OCI-LY3 (cell line): ENCODE measurements at regions not wholly inside any gene's neighbourhood (a gene's known extent, or its start where the extent isn't known, plus 50 kb on each side); places are given as distances from the start of the nearest gene placed in this dataset.

Experiments used
- H2AFZ ChIP-seq: fragments of 200-600, 300-600 bp; shearing (Covaris generic); 2 replicates; pipeline ENCODE4 v1.6.0; 2014; ENCODE audit warnings: antibody characterized with exemption, low read depth, low read length
- H3K27ac ChIP-seq: fragments of 200-600, 300-600 bp; sonication (generic); 2 replicates; pipeline ENCODE4 v1.5.1; 2014; ENCODE audit warnings: mild to moderate bottlenecking, low read length, moderate library complexity, mixed read lengths
- H3K27me3 ChIP-seq: fragments of 200-600, 300-600 bp; sonication (generic); 2 replicates; pipeline ENCODE4 v1.6.1; 2014; ENCODE audit warnings: low read depth, low read length, mixed read lengths
- H3K36me3 ChIP-seq: fragments of 200-600, 300-600 bp; sonication (generic); replicated peaks from 2 replicates; pipeline ENCODE3; 2014; ENCODE audit warnings: low read depth, low read length, mixed read lengths
- H3K4me1 ChIP-seq: fragments of 300-600, 200-600 bp; sonication (generic); 2 replicates; pipeline ENCODE4 v1.6.1; 2014; ENCODE audit warnings: low read length, mixed read lengths
- H3K4me2 ChIP-seq: fragments of 200-600, 300-600 bp; sonication (generic); 2 replicates; pipeline ENCODE4 v1.6.1; 2014; ENCODE audit warnings: low read length, mixed read lengths
- H3K4me3 ChIP-seq: fragments of 300-600, 200-600 bp; sonication (generic); 2 replicates; pipeline ENCODE4 v1.5.1; 2014; ENCODE audit warnings: antibody characterized with exemption, mild to moderate bottlenecking, low read length, moderate library complexity
- H3K79me2 ChIP-seq: fragments of 300-600, 200-600 bp; shearing (Covaris generic); 2 replicates; pipeline ENCODE4 v1.6.1; 2014; ENCODE audit warnings: mild to moderate bottlenecking, low read length, mixed read lengths
- H3K9ac ChIP-seq: fragments of 300-600, 200-600 bp; shearing (Covaris generic); 2 replicates; pipeline ENCODE4 v1.6.0; 2014; ENCODE audit warnings: mild to moderate bottlenecking, low read length, moderate library complexity
- H3K9me3 ChIP-seq: fragments of 200-600, 300-600 bp; shearing (Covaris generic); 2 replicates; pipeline ENCODE4 v1.6.1; 2014; ENCODE audit warnings: low read length, mixed read lengths; ENCODE audit not compliant: insufficient read depth
- H4K20me1 ChIP-seq: fragments of 200-600, 300-600 bp; sonication (generic); 2 replicates; pipeline ENCODE4 v1.6.1; 2016; ENCODE audit warnings: low read length, mixed read lengths; ENCODE audit not compliant: insufficient read depth
- CTCF ChIP-seq: fragments of 200-600, 300-600 bp; sonication (generic); IDR thresholded peaks from 2 replicates; pipeline ENCODE4 v1.5.1; 2014; ENCODE audit warnings: antibody characterized with exemption, low read length, low read depth
- EZH2phosphoT487 ChIP-seq: fragments of 200-600 bp; shearing (Covaris generic); IDR thresholded peaks from 2 replicates; pipeline ENCODE4 v1.6.1; 2018; ENCODE audit warnings: antibody characterized with exemption, mixed run types, low read depth

GRCh38 chr15:69797051-69797595 lies 300.6 kb downstream of the TLE3 start:
- no peak for TF ChIP-seq CTCF
- TF ChIP-seq EZH2phosphoT487, result no peak
- no peaks in the 10 kb centered on the region for H4K20me1 ChIP-seq
- no peak overlapping the region for H3K4me3 ChIP-seq
- H2AFZ ChIP-seq, result no peak overlapping the region
- no peaks in the 10 kb centered on the region for H3K4me1 ChIP-seq
- H3K36me3 ChIP-seq, result no peaks in the 10 kb centered on the region
- H3K9ac ChIP-seq, result no peak overlapping the region
- H3K4me2 ChIP-seq, result no peak overlapping the region
- H3K79me2 ChIP-seq, result no peaks in the 10 kb centered on the region
- H3K27me3 ChIP-seq, result peaks cover 45% of the 10 kb centered on the region
- H3K27ac ChIP-seq, result no peak overlapping the region
- no peaks in the 10 kb centered on the region for H3K9me3 ChIP-seq

GRCh38 chr15:69797615-69798014 lies 300.1 kb downstream of the TLE3 start:
- Histone ChIP-seq H3K27ac (no peak overlapping the region), H4K20me1 (no peaks in the 10 kb centered on the region), H3K27me3 (peaks cover 45% of the 10 kb centered on the region), H2AFZ (no peak overlapping the region), H3K9me3 (no peaks in the 10 kb centered on the region), H3K4me1 (no peaks in the 10 kb centered on the region), H3K9ac (no peak overlapping the region), H3K36me3 (no peaks in the 10 kb centered on the region), H3K4me2 (no peak overlapping the region), H3K4me3 (no peak overlapping the region), H3K79me2 (no peaks in the 10 kb centered on the region)
- TF ChIP-seq CTCF, result no peak
- no peak for TF ChIP-seq EZH2phosphoT487

GRCh38 chr15:69798481-69799250 lies 299.1 kb downstream of the TLE3 start:
- Histone ChIP-seq H2AFZ (no peak overlapping the region), H3K9me3 (no peaks in the 10 kb centered on the region), H3K27me3 (peaks cover 39% of the 10 kb centered on the region), H3K4me2 (no peak overlapping the region), H3K36me3 (no peaks in the 10 kb centered on the region), H3K79me2 (no peaks in the 10 kb centered on the region), H3K4me1 (no peaks in the 10 kb centered on the region), H3K27ac (no peak overlapping the region), H3K9ac (no peak overlapping the region), H3K4me3 (no peak overlapping the region), H4K20me1 (no peaks in the 10 kb centered on the region)
- TF ChIP-seq CTCF, result no peak

- Histone ChIP-seq H3K27me3 (peaks cover 44% of the 10 kb centered on the region), H2AFZ (no peak overlapping the region), H3K79me2 (no peaks in the 10 kb centered on the region), H3K9me3 (no peaks in the 10 kb centered on the region), H3K36me3 (no peaks in the 10 kb centered on the region), H3K9ac (no peak overlapping the region), H3K4me1 (no peaks in the 10 kb centered on the region), H3K4me2 (no peak overlapping the region), H3K27ac (no peak overlapping the region), H4K20me1 (no peaks in the 10 kb centered on the region), H3K4me3 (no peak overlapping the region)
- TF ChIP-seq CTCF (no peak), EZH2phosphoT487 (no peak)
Measured at GRCh38 chr15:69801144-69801543, 296.6 kb downstream of the TLE3 start.
